Glutamatergic neuron (in vitro differentiated cells): ENCODE measurements at regions not wholly inside any gene's neighbourhood (a gene's known extent, or its start where the extent isn't known, plus 50 kb on each side); places are given as distances from the start of the nearest gene placed in this dataset.
"Not testable (repeated sequence)": the region's sequence is repeated elsewhere in the genome, so short reads cannot be mapped to it uniquely, and the experiment has no call there.

Experiments used
- DNase-seq: peaks from one replicate; pipeline ENCODE4 v3.0.0; 2022
- H3K27ac Mint-ChIP-seq: one replicate; pipeline ENCODE4 v1.8.0; 2020; ENCODE audit warnings: mild to moderate bottlenecking, mixed read lengths, inconsistent platforms; ENCODE audit not compliant: unreplicated experiment
- H3K27me3 Mint-ChIP-seq: one replicate; pipeline ENCODE4 v1.8.0; 2020; ENCODE audit warnings: mild to moderate bottlenecking, moderate library complexity, mixed read lengths, inconsistent platforms; ENCODE audit not compliant: unreplicated experiment
- H3K36me3 Mint-ChIP-seq: one replicate; pipeline ENCODE4 v1.8.0; 2020; ENCODE audit warnings: mild to moderate bottlenecking, mixed read lengths, inconsistent platforms; ENCODE audit not compliant: unreplicated experiment
- H3K4me1 Mint-ChIP-seq: one replicate; pipeline ENCODE4 v1.8.0; 2020; ENCODE audit warnings: mild to moderate bottlenecking, low read depth, mixed read lengths, inconsistent platforms; ENCODE audit not compliant: unreplicated experiment
- H3K4me3 Mint-ChIP-seq: one replicate; pipeline ENCODE4 v1.8.0; 2020; ENCODE audit warnings: mild to moderate bottlenecking, mixed read lengths, inconsistent platforms; ENCODE audit not compliant: unreplicated experiment
- H3K9me3 Mint-ChIP-seq: one replicate; pipeline ENCODE4 v1.8.0; 2020; ENCODE audit warnings: mild to moderate bottlenecking, moderate library complexity, mixed read lengths, inconsistent platforms; ENCODE audit not compliant: unreplicated experiment
- CTCF ChIP-seq: fragments of 200-600 bp; sonication (generic); IDR thresholded peaks from one replicate; pipeline ENCODE4 v1.5.0; 2021; ENCODE audit not compliant: partially characterized antibody, unreplicated experiment

GRCh38 chr10:130938051-130938450, 373.5 kb downstream of the TCERG1L start:
- Mint-ChIP-seq H3K9me3 (peaks cover 3% of the 10 kb centered on the region), H3K4me1 (peaks cover 6% of the 10 kb centered on the region), H3K4me3 (no peak overlapping the region), H3K27ac (no peak overlapping the region), H3K27me3 (peaks cover 7% of the 10 kb centered on the region), H3K36me3 (no peaks in the 10 kb centered on the region)
- no peak for TF ChIP-seq CTCF
- DNase-seq: no peak

GRCh38 chr10:130938891-130939290, 372.6 kb downstream of the TCERG1L start:
- H3K4me1 Mint-ChIP-seq, H3K36me3 Mint-ChIP-seq, H3K4me3 Mint-ChIP-seq, H3K9me3 Mint-ChIP-seq, H3K27me3 Mint-ChIP-seq, DNase-seq, H3K27ac Mint-ChIP-seq: not testable (repeated sequence)

GRCh38 chr10:130941886-130942285, 369.6 kb downstream of the TCERG1L start:
- Mint-ChIP-seq H3K27ac (no peak overlapping the region), H3K9me3 (peaks cover 4% of the 10 kb centered on the region), H3K36me3 (no peaks in the 10 kb centered on the region), H3K4me3 (no peak overlapping the region), H3K27me3 (peaks cover 4% of the 10 kb centered on the region), H3K4me1 (peaks cover 14% of the 10 kb centered on the region)
- TF ChIP-seq CTCF: no peak
- no peak for DNase-seq

- TF ChIP-seq CTCF: no peak
- H3K27me3 Mint-ChIP-seq: no peaks in the 10 kb centered on the region
- H3K4me1 Mint-ChIP-seq: peaks cover 14% of the 10 kb centered on the region
- H3K4me3 Mint-ChIP-seq: no peak overlapping the region
- no peak for DNase-seq
- H3K9me3 Mint-ChIP-seq: peaks cover 3% of the 10 kb centered on the region
- H3K27ac Mint-ChIP-seq: no peak overlapping the region
- H3K36me3 Mint-ChIP-seq: peaks cover 12% of the 10 kb centered on the region
Measured at GRCh38 chr10:130952086-130952485, 359.4 kb downstream of the TCERG1L start.

- Mint-ChIP-seq H3K27ac (no peak overlapping the region), H3K36me3 (no peaks in the 10 kb centered on the region), H3K9me3 (no peaks in the 10 kb centered on the region), H3K27me3 (no peaks in the 10 kb centered on the region), H3K4me1 (peaks cover 13% of the 10 kb centered on the region), H3K4me3 (no peak overlapping the region)
- no peak for DNase-seq
- no peak for TF ChIP-seq CTCF
Measured at GRCh38 chr10:130954326-130954905, 357.1 kb downstream of the TCERG1L start.
